Endodermal cell (in vitro differentiated cells): ENCODE measurements at regions not wholly inside any gene's neighbourhood (a gene's known extent, or its start where the extent isn't known, plus 50 kb on each side); places are given as distances from the start of the nearest gene placed in this dataset.

Experiments used
- DNase-seq: peaks from one replicate; pipeline ENCODE4 v3.0.0-alpha.2; 2017
- H3K27ac ChIP-seq: 2 replicates; pipeline ENCODE4 v1.5.1; 2013; ENCODE audit warnings: mild to moderate bottlenecking, low read depth, low read length, moderate library complexity
- H3K27me3 ChIP-seq: 2 replicates; pipeline ENCODE4 v1.6.1; 2013; ENCODE audit warnings: mild to moderate bottlenecking, low read length, moderate library complexity; ENCODE audit not compliant: insufficient read depth, control insufficient read depth, poor library complexity, severe bottlenecking
- H3K36me3 ChIP-seq: 2 replicates; pipeline ENCODE4 v1.7.0; 2013; ENCODE audit warnings: mild to moderate bottlenecking, low read length, moderate library complexity; ENCODE audit not compliant: control insufficient read depth, insufficient read depth
- H3K4me1 ChIP-seq: one replicate; pipeline ENCODE4 v1.7.0; 2013; ENCODE audit warnings: low read length; ENCODE audit not compliant: control insufficient read depth, insufficient read depth
- H3K4me3 ChIP-seq: 2 replicates; pipeline ENCODE4 v1.5.1; 2013; ENCODE audit warnings: mild to moderate bottlenecking, low read length, moderate library complexity
- H3K9ac ChIP-seq: 2 replicates; pipeline ENCODE4 v1.6.1; 2013; ENCODE audit warnings: mild to moderate bottlenecking, low read length, moderate library complexity; ENCODE audit not compliant: poor library complexity, severe bottlenecking; ENCODE audit errors: extremely low read depth
- H3K9me3 ChIP-seq: 2 replicates; pipeline ENCODE4 v1.6.1; 2013; ENCODE audit warnings: mild to moderate bottlenecking, low read length, moderate library complexity; ENCODE audit not compliant: control insufficient read depth
- H3K27ac Mint-ChIP-seq: 2 replicates; pipeline ENCODE4 v1.8.0; 2020; ENCODE audit warnings: mixed read lengths
- H3K27me3 Mint-ChIP-seq: 2 replicates; pipeline ENCODE4 v1.8.0; 2021; ENCODE audit warnings: mild to moderate bottlenecking, mixed read lengths; ENCODE audit not compliant: insufficient read depth
- H3K36me3 Mint-ChIP-seq: 2 replicates; pipeline ENCODE4 v1.8.0; 2020; ENCODE audit warnings: low read depth, mixed read lengths
- H3K4me1 Mint-ChIP-seq: 2 replicates; pipeline ENCODE4 v1.8.0; 2020; ENCODE audit warnings: mixed read lengths
- H3K4me3 Mint-ChIP-seq: 2 replicates; pipeline ENCODE4 v1.8.0; 2020; ENCODE audit warnings: mild to moderate bottlenecking, moderate library complexity, mixed read lengths
- H3K9me3 Mint-ChIP-seq: 2 replicates; pipeline ENCODE4 v1.8.0; 2020; ENCODE audit warnings: mild to moderate bottlenecking, mixed read lengths
- CTCF ChIP-seq: fragments of 200-600 bp; sonication (generic); conservative IDR thresholded peaks from 2 replicates; pipeline ENCODE4 v1.5.0; 2021; ENCODE audit warnings: antibody characterized with exemption, mild to moderate bottlenecking
- WGBS, 2 experiments: methylation state at CpG; one replicate each; pipeline versions ENCODE4 v1.1.5 to v1.1.7; 2013; ENCODE audit warnings: missing lambda C conversion rate in 2 of 2, mixed read lengths in 1 of 2; ENCODE audit not compliant: insufficient coverage in 1 of 2, insufficient read length in 1 of 2; 5-methylcytosine and 5-hydroxymethylcytosine counted together

DNA sequence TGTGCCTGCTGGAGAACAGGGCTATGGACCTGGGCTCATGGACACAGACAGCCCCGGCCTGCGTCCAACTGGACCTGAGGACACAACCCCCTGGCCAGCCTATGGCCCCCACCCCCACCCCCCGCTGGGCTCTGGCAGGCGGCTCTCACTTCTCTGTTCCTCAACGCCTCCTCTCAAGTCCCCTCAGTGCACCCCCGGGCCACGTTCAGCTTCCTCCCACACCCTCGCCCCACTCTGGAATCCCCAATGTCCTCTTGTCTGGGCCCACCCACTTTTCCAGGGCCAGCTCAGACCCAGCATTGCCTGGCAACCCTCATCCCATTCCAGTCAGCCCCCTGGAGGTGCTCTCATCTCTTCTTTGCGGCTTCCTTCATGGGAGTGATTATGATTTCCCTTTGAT is 130.2 kb upstream of the SPACA7 start:
- Histone ChIP-seq H3K27me3 (no peaks in the 10 kb centered on the region), H3K4me1 (no peaks in the 10 kb centered on the region), H3K36me3 (no peaks in the 10 kb centered on the region), H3K4me3 (no peak overlapping the region), H3K9ac (no peak overlapping the region), H3K27ac (no peak overlapping the region), H3K9me3 (no peaks in the 10 kb centered on the region)
- H3K36me3 Mint-ChIP-seq, result no peaks in the 10 kb centered on the region
- TF ChIP-seq CTCF, result no peak
- no peaks in the 10 kb centered on the region for H3K4me1 Mint-ChIP-seq
- H3K9me3 Mint-ChIP-seq, result no peaks in the 10 kb centered on the region
- WGBS, 2 experiments, result 78 to 84% methylated on average over 4 to 9 of the region's 9 CpGs
- no peak overlapping the region for H3K27ac Mint-ChIP-seq
- DNase-seq, result no peak
- no peaks in the 10 kb centered on the region for H3K27me3 Mint-ChIP-seq
- no peak overlapping the region for H3K4me3 Mint-ChIP-seq

DNA sequence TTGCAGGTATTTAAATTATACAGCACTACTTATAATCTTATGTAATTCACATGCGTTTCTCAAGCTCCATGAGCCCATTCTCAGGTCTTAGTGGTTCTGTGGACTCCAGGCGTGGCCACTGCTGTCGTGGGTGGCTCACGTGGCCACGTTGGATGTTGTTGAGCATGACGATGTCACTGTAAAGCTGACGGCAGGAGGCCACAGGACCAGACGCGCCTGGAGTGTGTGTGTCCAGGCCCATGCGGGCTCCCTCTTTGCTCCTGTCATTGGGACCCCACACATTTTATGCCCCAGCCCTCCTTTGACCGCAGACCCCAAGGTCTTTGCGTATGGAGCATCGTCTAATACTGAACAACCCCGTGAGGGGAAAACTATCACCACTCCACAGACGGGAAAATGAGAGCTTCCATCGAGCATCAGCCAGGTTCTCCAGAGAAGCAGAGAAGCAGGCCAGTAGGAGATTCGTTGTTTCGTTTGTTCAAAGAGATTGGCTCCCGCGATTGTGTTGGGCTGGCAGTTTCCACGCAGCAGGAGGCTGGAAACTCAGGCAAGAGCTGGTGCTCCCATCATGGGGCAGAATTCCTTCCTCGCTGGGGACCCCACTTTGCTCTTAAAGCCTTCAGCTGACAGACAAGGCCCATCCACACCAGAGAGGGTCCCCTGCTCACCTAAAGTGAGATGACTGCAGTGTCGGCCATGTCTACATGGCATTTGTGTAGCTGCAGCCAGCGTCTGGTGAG is 129.3 kb upstream of the SPACA7 start:
- no peak overlapping the region for H3K27ac Mint-ChIP-seq
- no peaks in the 10 kb centered on the region for H3K4me1 Mint-ChIP-seq
- Histone ChIP-seq H3K4me3 (no peak overlapping the region), H3K4me1 (no peaks in the 10 kb centered on the region), H3K27ac (no peak overlapping the region), H3K36me3 (no peaks in the 10 kb centered on the region), H3K9ac (no peak overlapping the region), H3K27me3 (no peaks in the 10 kb centered on the region), H3K9me3 (no peaks in the 10 kb centered on the region)
- no peak for DNase-seq
- TF ChIP-seq CTCF, result no peak
- no peaks in the 10 kb centered on the region for H3K27me3 Mint-ChIP-seq
- no peaks in the 10 kb centered on the region for H3K36me3 Mint-ChIP-seq
- no peak overlapping the region for H3K4me3 Mint-ChIP-seq
- WGBS, 2 experiments, result 92 to 95% methylated on average over 22 to 24 of the region's 24 CpGs
- no peaks in the 10 kb centered on the region for H3K9me3 Mint-ChIP-seq

GRCh38 chr13:112247471-112248405 is 128.4 kb upstream of the SPACA7 start:
- Histone ChIP-seq H3K9me3 (no peaks in the 10 kb centered on the region), H3K36me3 (no peaks in the 10 kb centered on the region), H3K4me3 (no peak overlapping the region), H3K9ac (no peak overlapping the region), H3K27me3 (no peaks in the 10 kb centered on the region), H3K27ac (no peak overlapping the region), H3K4me1 (no peaks in the 10 kb centered on the region)
- WGBS, 2 experiments, result 88 to 90% methylated on average over 15 to 31 of the region's 31 CpGs
- H3K36me3 Mint-ChIP-seq, result no peaks in the 10 kb centered on the region
- H3K9me3 Mint-ChIP-seq, result no peaks in the 10 kb centered on the region
- peaks cover under 1% of the 10 kb centered on the region for H3K27me3 Mint-ChIP-seq
- H3K27ac Mint-ChIP-seq, result no peak overlapping the region
- TF ChIP-seq CTCF, result no peak
- H3K4me3 Mint-ChIP-seq, result no peak overlapping the region
- DNase-seq, result peak; percentile 46
- no peaks in the 10 kb centered on the region for H3K4me1 Mint-ChIP-seq
